ENCODE measurements at regions not wholly inside any gene's neighbourhood (a gene's known extent, or its start where the extent isn't known, plus 50 kb on each side); places are given as distances from the start of the nearest gene placed in this dataset.

GRCh38 chr12:13368431-13368830, 171.9 kb downstream of the EMP1 start:
- H3K4me3 ChIP-seq (replicated peaks in 1 of 2; ENCODE audit: low read depth in 2 of 2, low read length in 2 of 2), result no peak overlapping the region
- TF ChIP-seq CTCF (IDR thresholded peaks at IDR 0.05; ENCODE audit: low read depth, low read length), result no peak
- no peak for DNase-seq (ENCODE audit: low read depth in 2 of 2)

- TF ChIP-seq CTCF (IDR thresholded peaks at IDR 0.05; ENCODE audit: low read depth, low read length), result no peak
- DNase-seq (ENCODE audit: low read depth in 2 of 2), result no peak
- H3K4me3 ChIP-seq (replicated peaks in 1 of 2; ENCODE audit: low read depth in 2 of 2, low read length in 2 of 2), result no peak overlapping the region
Measured at GRCh38 chr12:13367973-13368372, 171.4 kb downstream of the EMP1 start.

GRCh38 chr12:13365748-13366366, 169.3 kb downstream of the EMP1 start:
- peak; percentile 4 to 37 for DNase-seq (ENCODE audit: low read depth in 2 of 2)

GRCh38 chr12:13362260-13362841, 165.8 kb downstream of the EMP1 start:
- no peak overlapping the region for H3K4me3 ChIP-seq (replicated peaks in 1 of 2; ENCODE audit: low read depth in 2 of 2, low read length in 2 of 2)
- TF ChIP-seq CTCF (IDR thresholded peaks at IDR 0.05; ENCODE audit: low read depth, low read length), result peak; percentile 94
- peak; percentile 53 to 66 for DNase-seq (ENCODE audit: low read depth in 2 of 2)

More at GRCh38 chr12:13365748-13366366, 169.3 kb downstream of the EMP1 start:
- no peak for TF ChIP-seq CTCF (IDR thresholded peaks at IDR 0.05; ENCODE audit: low read depth, low read length)
- no peak overlapping the region for H3K4me3 ChIP-seq (replicated peaks in 1 of 2; ENCODE audit: low read depth in 2 of 2, low read length in 2 of 2)

GRCh38 chr12:13359636-13360035, 163.1 kb downstream of the EMP1 start:
- H3K4me3 ChIP-seq (replicated peaks in 1 of 2; ENCODE audit: low read depth in 2 of 2, low read length in 2 of 2), result no peak overlapping the region
- no peak for TF ChIP-seq CTCF (IDR thresholded peaks at IDR 0.05; ENCODE audit: low read depth, low read length)
- DNase-seq (ENCODE audit: low read depth in 2 of 2), result no peak

GRCh38 chr12:13358391-13358905, 161.9 kb downstream of the EMP1 start:
- no peak for DNase-seq (ENCODE audit: low read depth in 2 of 2)
- TF ChIP-seq CTCF (IDR thresholded peaks at IDR 0.05; ENCODE audit: low read depth, low read length), result no peak
- H3K4me3 ChIP-seq (replicated peaks in 1 of 2; ENCODE audit: low read depth in 2 of 2, low read length in 2 of 2), result no peak overlapping the region

All from cardiac fibroblast (primary cell).